ENCODE measurements at regions not wholly inside any gene's neighbourhood (a gene's known extent, or its start where the extent isn't known, plus 50 kb on each side); places are given as distances from the start of the nearest gene placed in this dataset.

- TF ChIP-seq YY1 (IDR thresholded peaks at IDR 0.05; ENCODE audit: low read depth) (no peak), USF1 (IDR thresholded peaks at IDR 0.05) (no peak)
Measured at GRCh38 chr12:125272383-125272933, 207.2 kb downstream of the AACS start.
